AG10803 (cell line): ENCODE measurements at regions not wholly inside any gene's neighbourhood (a gene's known extent, or its start where the extent isn't known, plus 50 kb on each side); places are given as distances from the start of the nearest gene placed in this dataset.

ENCODE experiments used
- DNase-seq: peaks from one replicate; pipeline ENCODE4 v3.0.0; 2010; ENCODE audit warnings: low read depth
- H3K4me3 ChIP-seq: 2 replicates; pipeline ENCODE4 v1.5.1; 2011; ENCODE audit warnings: mild to moderate bottlenecking, low read length, control low read depth
- TF ChIP-seq, protein P1 (sequence below): conservative IDR thresholded peaks from 2 replicates; pipeline ENCODE4 v1.5.1; 2011; ENCODE audit warnings: mild to moderate bottlenecking, low read length, control low read depth, inconsistent platforms

DNA sequence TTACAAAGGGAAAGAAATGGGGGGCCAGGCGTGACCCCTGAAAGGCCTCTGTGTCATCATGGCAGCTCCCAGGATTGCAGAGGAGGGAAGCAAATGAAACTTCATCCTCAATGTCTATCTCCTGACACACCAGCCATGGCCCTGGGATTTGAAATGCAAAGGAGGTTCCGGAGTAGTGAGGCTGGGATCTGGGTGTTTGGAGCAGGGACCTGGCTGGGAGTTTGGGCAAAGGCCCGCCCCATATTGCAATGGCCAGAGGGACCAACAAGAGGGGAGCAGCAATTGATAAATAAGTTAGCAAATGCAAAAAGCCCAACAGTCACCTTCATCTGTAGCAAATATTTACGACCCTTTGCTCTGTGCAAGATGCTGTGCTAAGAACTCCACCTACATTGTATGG, 77.7 kb upstream of the CCND1 start:
- TF ChIP-seq, protein P1, sequence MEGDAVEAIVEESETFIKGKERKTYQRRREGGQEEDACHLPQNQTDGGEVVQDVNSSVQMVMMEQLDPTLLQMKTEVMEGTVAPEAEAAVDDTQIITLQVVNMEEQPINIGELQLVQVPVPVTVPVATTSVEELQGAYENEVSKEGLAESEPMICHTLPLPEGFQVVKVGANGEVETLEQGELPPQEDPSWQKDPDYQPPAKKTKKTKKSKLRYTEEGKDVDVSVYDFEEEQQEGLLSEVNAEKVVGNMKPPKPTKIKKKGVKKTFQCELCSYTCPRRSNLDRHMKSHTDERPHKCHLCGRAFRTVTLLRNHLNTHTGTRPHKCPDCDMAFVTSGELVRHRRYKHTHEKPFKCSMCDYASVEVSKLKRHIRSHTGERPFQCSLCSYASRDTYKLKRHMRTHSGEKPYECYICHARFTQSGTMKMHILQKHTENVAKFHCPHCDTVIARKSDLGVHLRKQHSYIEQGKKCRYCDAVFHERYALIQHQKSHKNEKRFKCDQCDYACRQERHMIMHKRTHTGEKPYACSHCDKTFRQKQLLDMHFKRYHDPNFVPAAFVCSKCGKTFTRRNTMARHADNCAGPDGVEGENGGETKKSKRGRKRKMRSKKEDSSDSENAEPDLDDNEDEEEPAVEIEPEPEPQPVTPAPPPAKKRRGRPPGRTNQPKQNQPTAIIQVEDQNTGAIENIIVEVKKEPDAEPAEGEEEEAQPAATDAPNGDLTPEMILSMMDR = no peak
- DNase-seq = no peak
- no peak overlapping the region for H3K4me3 ChIP-seq

DNA sequence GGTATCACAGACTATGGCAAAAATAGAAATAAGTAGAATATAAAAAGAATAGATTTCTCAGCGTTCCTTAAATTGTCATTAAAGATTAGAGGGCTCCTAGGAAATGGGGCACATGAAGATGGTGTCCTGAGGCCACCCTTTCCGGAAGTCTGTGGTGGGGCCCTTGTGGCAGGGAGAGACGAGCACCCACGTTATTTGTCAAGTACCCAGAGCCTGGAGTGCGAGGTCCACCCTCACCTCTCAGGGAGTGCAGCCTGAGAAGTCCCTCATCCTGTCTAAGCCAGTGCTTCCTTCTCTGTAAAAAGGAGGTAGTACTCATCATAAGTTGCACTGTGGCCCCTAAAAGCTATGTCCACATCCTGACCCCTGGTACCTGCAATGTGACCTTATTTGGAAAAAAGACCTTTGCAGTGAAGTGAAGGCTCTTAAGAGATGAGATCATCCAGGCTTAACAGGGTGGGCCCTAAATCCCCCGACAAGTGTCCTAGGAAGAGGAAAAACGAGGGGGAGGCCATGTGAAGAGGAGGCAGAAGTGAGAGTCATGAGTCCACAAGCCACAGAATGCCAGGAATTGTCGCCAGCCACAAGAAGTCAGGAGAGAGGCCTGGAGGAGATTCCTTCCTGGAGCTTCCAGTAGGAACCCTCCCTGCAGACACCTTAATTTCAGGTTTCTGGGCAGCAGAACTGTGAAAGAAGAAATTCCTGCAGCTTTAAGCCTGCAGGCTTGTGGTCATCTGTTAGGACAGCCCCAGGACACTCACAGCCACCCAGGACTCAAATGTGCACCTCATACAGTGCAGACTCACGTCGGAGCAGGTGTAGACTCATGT, 76.8 kb upstream of the CCND1 start:
- peak; percentile 60 for DNase-seq
- TF ChIP-seq, protein P1 = no peak
- no peak overlapping the region for H3K4me3 ChIP-seq

DNA sequence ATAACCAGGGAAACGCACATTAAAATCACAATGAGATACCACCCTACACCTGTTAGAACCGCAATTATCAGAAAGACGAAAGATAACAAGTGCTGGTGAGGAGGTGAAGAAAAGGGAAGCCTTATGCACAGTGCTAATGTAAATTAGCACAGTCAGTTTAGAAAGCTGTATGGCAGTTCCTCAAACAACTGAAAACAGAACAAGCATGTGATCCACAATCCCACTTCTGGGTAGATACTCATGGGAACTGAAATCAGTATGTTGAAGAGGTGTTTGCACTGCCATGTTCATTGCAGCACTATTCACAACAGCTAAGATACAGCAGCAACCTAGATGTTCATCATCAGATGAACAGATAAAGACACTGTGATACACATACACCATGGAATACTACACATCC, 75.0 kb upstream of the CCND1 start:
- TF ChIP-seq, protein P1 = no peak
- no peak overlapping the region for H3K4me3 ChIP-seq
- no peak for DNase-seq

GRCh38 chr11:69567951-69568808, 72.8 kb upstream of the CCND1 start:
- TF ChIP-seq, protein P1 = no peak
- peak; percentile 42 for DNase-seq
- H3K4me3 ChIP-seq = no peak overlapping the region

DNA sequence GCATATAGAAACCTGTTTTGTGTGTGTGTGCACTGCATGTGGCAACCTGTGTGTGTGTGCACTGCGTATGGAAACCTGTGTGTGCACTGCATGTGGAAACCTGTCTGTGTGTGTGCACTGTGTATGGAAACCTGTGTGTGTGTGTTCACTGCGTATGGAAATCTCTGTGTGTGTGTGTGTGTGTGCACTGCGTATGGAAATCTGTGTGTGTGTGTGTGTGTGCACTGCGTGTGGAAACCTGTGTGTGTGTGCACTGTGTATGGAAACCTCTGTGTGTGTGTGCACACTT, 72.2 kb upstream of the CCND1 start:
- DNase-seq = no peak
- H3K4me3 ChIP-seq = no peak overlapping the region
- TF ChIP-seq, protein P1 = no peak

DNA sequence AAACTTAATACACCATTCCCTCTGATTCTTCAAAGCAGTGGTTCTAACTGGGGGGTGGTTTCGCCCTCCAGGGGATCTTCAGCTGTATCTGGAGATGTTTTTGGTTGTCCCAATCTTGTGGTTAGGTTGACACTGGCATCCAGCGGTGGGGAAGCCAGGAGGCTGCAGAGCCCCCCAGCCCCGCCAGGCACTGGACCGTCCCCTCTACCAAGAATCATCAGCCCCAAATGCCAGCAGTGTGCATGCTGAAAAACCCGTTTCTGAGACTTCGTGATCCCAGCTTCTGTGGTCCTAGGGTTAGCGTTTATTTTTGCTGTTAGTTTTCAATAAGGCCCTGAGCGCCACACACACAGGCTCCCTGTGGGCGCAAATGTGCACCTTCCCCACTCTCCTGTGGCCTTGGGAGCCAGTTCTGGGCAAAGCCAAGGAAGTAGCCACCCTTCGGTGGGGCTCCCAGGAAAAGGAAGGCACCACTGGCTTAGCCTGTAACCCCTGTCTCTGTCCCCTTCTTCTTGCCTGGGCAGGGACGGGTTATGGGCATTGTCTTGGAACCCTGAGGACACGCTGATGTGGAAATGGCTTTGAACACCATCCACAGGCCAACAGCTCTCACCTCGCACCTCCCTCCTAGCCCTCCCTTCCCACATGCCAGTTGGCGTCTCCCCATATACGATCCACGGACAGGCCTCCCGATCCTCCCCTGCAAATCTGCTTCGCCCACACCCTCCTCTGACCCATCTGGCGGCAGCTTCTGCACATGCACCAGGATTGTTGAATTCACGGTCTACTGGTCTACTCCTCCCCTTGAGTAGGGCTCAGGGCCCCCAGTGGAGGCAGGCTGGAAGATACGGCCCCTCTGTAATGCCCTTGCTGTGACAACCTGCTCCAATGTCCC, 71.4 kb upstream of the CCND1 start:
- TF ChIP-seq, protein P1 = no peak
- no peak overlapping the region for H3K4me3 ChIP-seq
- DNase-seq = no peak
